SK-N-MC (cell line): ENCODE measurements at regions not wholly inside any gene's neighbourhood (a gene's known extent, or its start where the extent isn't known, plus 50 kb on each side); places are given as distances from the start of the nearest gene placed in this dataset.

Experiments
- DNase-seq: peaks from one replicate; pipeline ENCODE4 v3.0.0-alpha.2; 2011; ENCODE audit warnings: low read depth, low spot score
- H3K27ac ChIP-seq: fragments of 200-600 bp; sonication (generic); 2 replicates; pipeline ENCODE4 v1.5.1; 2016; ENCODE audit warnings: mixed run types
- H3K36me3 ChIP-seq: fragments of 200-600 bp; sonication (generic); 2 replicates; pipeline ENCODE4 v1.6.1; 2017; ENCODE audit warnings: antibody characterized with exemption, low read length, mixed read lengths; ENCODE audit not compliant: insufficient read depth
- H3K4me3 ChIP-seq: fragments of 200-600 bp; sonication (generic); 2 replicates; pipeline ENCODE4 v1.5.1; 2016
- H3K9ac ChIP-seq: fragments of 200-600 bp; sonication (generic); 2 replicates; pipeline ENCODE4 v1.8.0; 2017; ENCODE audit warnings: mixed run types, mixed read lengths; ENCODE audit not compliant: insufficient read length
- H3K9me3 ChIP-seq: fragments of 200-600 bp; sonication (generic); 2 replicates; pipeline ENCODE4 v1.6.1; 2017; ENCODE audit warnings: low read depth, mild to moderate bottlenecking, antibody characterized with exemption, low read length, moderate library complexity, mixed read lengths
- EZH2 ChIP-seq: fragments of 200-600 bp; sonication (generic); IDR thresholded peaks from one replicate; pipeline ENCODE4 v1.6.1; 2017; ENCODE audit warnings: antibody characterized with exemption
- FOXP2 ChIP-seq: optimal IDR thresholded peaks from 2 replicates; pipeline ENCODE3; 2011; ENCODE audit warnings: mild to moderate bottlenecking, moderate library complexity; ENCODE audit not compliant: insufficient read depth; ENCODE audit errors: extremely low read length, control extremely low read depth
- POLR2AphosphoS5 ChIP-seq: IDR thresholded peaks from 2 replicates; pipeline ENCODE4 v1.6.1; 2012; ENCODE audit warnings: mild to moderate bottlenecking, low read depth, low read length, borderline replicate concordance

DNA sequence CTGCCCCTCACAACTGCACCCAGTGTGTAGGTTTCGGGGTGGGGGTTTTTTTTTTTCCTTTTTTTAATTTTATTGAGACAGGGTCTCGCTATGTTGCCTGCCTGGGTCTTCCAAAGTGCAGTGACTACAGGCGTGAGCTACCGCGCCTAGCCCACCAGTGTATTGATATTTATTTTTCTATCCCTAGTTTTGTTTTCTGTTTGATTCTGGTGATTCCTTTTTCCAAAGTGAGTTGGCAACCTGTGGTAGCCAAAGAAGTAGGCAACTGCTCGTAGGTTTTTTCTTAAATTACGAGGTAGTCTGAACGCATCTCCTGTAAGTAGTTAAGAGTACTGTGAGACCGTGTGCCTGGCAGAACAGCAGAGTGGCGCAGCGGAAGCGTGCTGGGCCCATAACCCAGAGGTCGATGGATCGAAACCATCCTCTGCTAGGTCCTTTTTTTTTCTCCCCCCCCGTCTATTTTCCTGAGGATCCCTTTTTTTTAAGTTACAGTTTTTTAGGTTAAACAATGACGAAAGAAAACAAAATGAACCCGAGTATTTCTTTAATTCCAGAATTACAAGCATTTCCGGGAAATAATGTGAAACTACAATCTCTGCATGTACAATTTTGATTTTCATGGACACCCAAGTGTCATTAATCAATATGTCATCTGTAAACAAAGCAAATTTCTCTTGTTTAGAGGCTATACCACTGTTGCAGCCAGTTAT is 78.7 kb upstream of the BTN3A2 start:
- peak overlapping the region; percentile 83 for H3K4me3 ChIP-seq
- H3K9me3 ChIP-seq = peaks cover 4% of the 10 kb centered on the region; the same call in 1 of the 2 replicates
- peak; percentile 73 for DNase-seq

DNA sequence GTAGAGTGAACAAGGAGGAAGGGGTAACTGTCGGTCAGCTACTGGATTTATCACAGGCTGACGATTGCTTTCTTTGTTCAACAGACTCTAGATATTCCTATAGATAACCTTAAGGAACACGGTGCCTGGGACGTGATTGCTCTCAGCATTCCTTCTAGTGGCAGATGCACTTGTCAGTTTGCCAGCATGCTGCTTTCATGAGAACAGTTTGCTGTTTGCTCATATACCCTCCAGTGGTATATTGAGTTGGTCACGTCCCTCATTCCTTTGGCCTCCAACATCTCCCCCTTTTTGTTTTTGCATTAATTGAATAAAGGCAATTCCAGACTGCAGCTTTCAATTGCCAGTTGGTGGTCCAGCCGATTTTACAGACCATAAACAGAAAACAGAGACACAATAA is 76.8 kb upstream of the BTN3A2 start:
- DNase-seq = no peak
- Histone ChIP-seq H3K27ac (no peak overlapping the region), H3K36me3 (no peaks in the 10 kb centered on the region), H3K9me3 (peaks cover 4% of the 10 kb centered on the region; the same call in 1 of the 2 replicates), H3K4me3 (no peak overlapping the region), H3K9ac (no peak overlapping the region)
- TF ChIP-seq EZH2 = no peak
- no peak for TF ChIP-seq POLR2AphosphoS5
- TF ChIP-seq FOXP2 = no peak

More for the DNA sequence above, 78.7 kb upstream of the BTN3A2 start:
- no peaks in the 10 kb centered on the region for H3K36me3 ChIP-seq
- H3K27ac ChIP-seq = peak overlapping the region; percentile 93
- peak overlapping the region; percentile 95 for H3K9ac ChIP-seq
- TF ChIP-seq EZH2 = no peak
- TF ChIP-seq POLR2AphosphoS5 = peak; percentile 53

- TF ChIP-seq EZH2 = no peak
- no peak for TF ChIP-seq FOXP2
- DNase-seq = no peak
- Histone ChIP-seq H3K9me3 (peaks cover 4% of the 10 kb centered on the region; the same call in 1 of the 2 replicates), H3K4me3 (no peak overlapping the region), H3K36me3 (no peaks in the 10 kb centered on the region), H3K27ac (no peak overlapping the region), H3K9ac (no peak overlapping the region)
These were observed 74.1 kb upstream of the BTN3A2 start for GRCh38 chr6:26290941-26291340.

DNA sequence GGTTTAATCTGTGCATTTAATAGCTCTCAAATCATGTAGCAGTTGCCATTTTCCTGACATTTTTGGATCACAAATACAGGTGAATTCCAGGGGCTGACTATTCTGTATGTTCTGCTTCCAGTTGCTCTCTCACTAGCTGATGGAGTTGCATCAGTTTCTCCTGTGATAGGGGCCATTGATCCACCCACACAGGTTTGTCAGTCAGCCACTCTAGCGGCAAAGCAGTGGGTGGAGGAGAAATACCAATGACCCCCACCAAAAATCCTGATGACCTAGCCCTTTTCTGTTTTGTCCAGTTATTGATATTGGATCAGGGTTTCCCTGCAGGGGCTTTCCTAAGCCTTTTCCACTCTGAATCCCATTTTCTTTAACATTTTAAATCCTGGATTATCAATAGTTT is 72.3 kb upstream of the BTN3A2 start:
- no peaks in the 10 kb centered on the region for H3K36me3 ChIP-seq
- no peak overlapping the region for H3K27ac ChIP-seq
- TF ChIP-seq EZH2 (no peak), POLR2AphosphoS5 (no peak), FOXP2 (no peak)
- H3K9me3 ChIP-seq = peaks cover 3% of the 10 kb centered on the region; the same call in 1 of the 2 replicates
- no peak overlapping the region for H3K4me3 ChIP-seq
- no peak overlapping the region for H3K9ac ChIP-seq
- no peak for DNase-seq

GRCh38 chr6:26294302-26294701 is 70.7 kb upstream of the BTN3A2 start:
- Histone ChIP-seq H3K4me3 (no peak overlapping the region), H3K36me3 (no peaks in the 10 kb centered on the region), H3K9ac (no peak overlapping the region), H3K27ac (no peak overlapping the region), H3K9me3 (no peaks in the 10 kb centered on the region)
- TF ChIP-seq FOXP2 (no peak), EZH2 (no peak), POLR2AphosphoS5 (no peak)
- no peak for DNase-seq

- H3K9me3 ChIP-seq = no peaks in the 10 kb centered on the region
- TF ChIP-seq FOXP2 (no peak), POLR2AphosphoS5 (no peak), EZH2 (no peak)
- H3K4me3 ChIP-seq = no peak overlapping the region
- H3K27ac ChIP-seq = no peak overlapping the region
- no peak for DNase-seq
- H3K9ac ChIP-seq = no peak overlapping the region
- H3K36me3 ChIP-seq = no peaks in the 10 kb centered on the region
These were observed 69.1 kb upstream of the BTN3A2 start for GRCh38 chr6:26295691-26296555.

DNA sequence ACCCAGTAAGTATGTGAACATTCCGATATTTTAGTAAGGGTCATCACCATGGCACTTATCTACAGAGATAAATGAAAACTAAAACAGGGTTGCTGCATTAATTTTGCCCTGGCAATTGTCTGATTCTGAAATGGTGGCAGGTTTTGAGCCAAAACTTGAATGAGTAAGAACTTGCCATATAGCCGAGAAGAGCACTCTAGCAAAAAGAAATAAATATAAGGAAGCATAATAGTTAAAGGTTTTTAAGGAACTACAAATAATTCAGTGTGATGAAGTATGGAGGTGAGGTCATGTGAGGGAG is 68.5 kb upstream of the BTN3A2 start:
- DNase-seq = no peak
- Histone ChIP-seq H3K36me3 (no peaks in the 10 kb centered on the region), H3K27ac (no peak overlapping the region), H3K9ac (no peak overlapping the region), H3K9me3 (no peaks in the 10 kb centered on the region), H3K4me3 (no peak overlapping the region)
- TF ChIP-seq EZH2 (no peak), FOXP2 (no peak), POLR2AphosphoS5 (no peak)

DNA sequence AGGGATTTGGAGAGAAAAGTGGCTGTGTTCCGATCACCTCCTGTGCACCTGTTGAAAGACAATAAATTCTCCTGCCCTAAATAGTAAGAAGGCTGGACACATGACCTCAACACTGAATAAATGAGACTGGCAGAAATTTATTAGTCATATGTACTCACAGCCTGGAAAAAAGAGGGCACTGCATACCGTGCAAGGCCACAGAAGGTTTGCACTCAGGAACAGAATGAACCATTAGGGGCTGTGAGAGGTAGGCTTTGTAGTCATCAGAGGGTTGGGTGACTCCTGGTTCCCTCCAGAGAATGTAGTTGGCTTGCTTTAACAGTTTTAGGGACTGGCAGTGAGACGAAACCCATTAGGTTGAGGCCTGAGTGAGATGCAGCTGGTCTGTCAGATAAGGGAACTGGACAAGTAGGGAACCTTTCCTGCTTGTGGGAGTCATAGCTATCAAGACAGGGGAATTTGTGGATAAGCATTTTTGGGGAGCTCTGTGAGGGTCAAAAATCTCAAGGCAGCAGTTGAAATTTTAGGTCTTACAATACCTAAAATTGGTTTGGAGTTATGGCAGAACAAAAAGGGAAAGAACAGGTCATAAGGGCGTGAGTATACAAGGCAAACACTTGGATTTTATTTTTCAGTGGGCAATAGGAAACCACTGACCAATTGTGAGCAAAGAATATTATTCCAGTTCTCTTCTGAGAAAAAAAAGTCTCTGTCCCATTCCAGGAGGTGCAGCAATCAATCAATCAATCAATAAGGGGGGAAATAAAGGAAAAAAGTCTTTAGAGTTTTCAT is 67.9 kb upstream of the BTN3A2 start:
- Histone ChIP-seq H3K27ac (no peak overlapping the region), H3K9me3 (peaks cover 3% of the 10 kb centered on the region; the same call in 1 of the 2 replicates), H3K9ac (no peak overlapping the region), H3K36me3 (no peaks in the 10 kb centered on the region), H3K4me3 (no peak overlapping the region)
- DNase-seq = no peak
- TF ChIP-seq POLR2AphosphoS5 (no peak), FOXP2 (no peak), EZH2 (no peak)
